ENCODE measurements at regions not wholly inside any gene's neighbourhood (a gene's known extent, or its start where the extent isn't known, plus 50 kb on each side); places are given as distances from the start of the nearest gene placed in this dataset.
"Not testable (repeated sequence)": the region's sequence is repeated elsewhere in the genome, so short reads cannot be mapped to it uniquely, and the experiment has no call there.

- no peak for TF ChIP-seq CTCF (IDR thresholded peaks at IDR 0.05)
- TF ChIP-seq POLR2A (IDR thresholded peaks at IDR 0.05), result no peak
- H3K27ac ChIP-seq, result no peak overlapping the region
- 59 to 88% methylated on average over 1 to 2 of the region's 2 CpGs for WGBS, 2 donors
- DNase-seq, result no peak
- no peaks in the 10 kb centered on the region for H3K27me3 ChIP-seq
- H3K9me3 ChIP-seq, result no peaks in the 10 kb centered on the region
- H3K36me3 ChIP-seq, result no peaks in the 10 kb centered on the region
- no peak overlapping the region for H3K4me3 ChIP-seq (replicated peaks in 1 of 3)
- intact Hi-C loops (cut with DNase I), result no loop called here
- H3K4me1 ChIP-seq, result no peaks in the 10 kb centered on the region
Observed at GRCh38 chrX:78571849-78572248, 87.3 kb downstream of the RTL3 start.

- Histone ChIP-seq H3K27ac (no peak overlapping the region), H3K4me1 (no peaks in the 10 kb centered on the region), H3K4me3 (replicated peaks in 1 of 3) (no peak overlapping the region), H3K9me3 (no peaks in the 10 kb centered on the region), H3K36me3 (no peaks in the 10 kb centered on the region), H3K27me3 (no peaks in the 10 kb centered on the region)
- TF ChIP-seq CTCF (IDR thresholded peaks at IDR 0.05), result peak in 4 of 6 experiments; percentile 11 to 56 (median 44)
- no peak for TF ChIP-seq POLR2A (IDR thresholded peaks at IDR 0.05)
- 49 to 52% methylated on average over 3 of the region's 3 CpGs for WGBS, 2 donors
- no peak for DNase-seq
- intact Hi-C loops (cut with DNase I), result loop anchor here (10.0 kb wide), 1 partner anchor 529 kb away; no protein-coding TSS in a partner anchor
Observed at GRCh38 chrX:78555401-78555980, 103.6 kb downstream of the RTL3 start.

- H3K4me1 ChIP-seq; H3K27ac ChIP-seq; H3K9me3 ChIP-seq; DNase-seq; H3K4me3 ChIP-seq (replicated peaks in 1 of 3); H3K36me3 ChIP-seq; H3K27me3 ChIP-seq: not testable (repeated sequence)
- WGBS, 2 donors, result 82 to 83% methylated on average over 1 of the region's 1 CpG
- intact Hi-C loops (cut with DNase I), result loop anchor here (10.0 kb wide), 1 partner anchor 532 kb away; no protein-coding TSS in a partner anchor
Observed at GRCh38 chrX:78552628-78553027, 106.5 kb downstream of the RTL3 start.

GRCh38 chrX:78548012-78548411 is 111.1 kb downstream of the RTL3 start:
- no peak for TF ChIP-seq CTCF (IDR thresholded peaks at IDR 0.05)
- no peaks in the 10 kb centered on the region for H3K36me3 ChIP-seq
- no peak overlapping the region for H3K4me3 ChIP-seq (replicated peaks in 1 of 3)
- no peaks in the 10 kb centered on the region for H3K9me3 ChIP-seq
- no peak for DNase-seq
- intact Hi-C loops (cut with DNase I), result no loop called here
- no peak overlapping the region for H3K27ac ChIP-seq
- no peaks in the 10 kb centered on the region for H3K27me3 ChIP-seq
- WGBS, 2 donors, result 60 to 66% methylated on average over 2 of the region's 2 CpGs
- no peaks in the 10 kb centered on the region for H3K4me1 ChIP-seq

GRCh38 chrX:78545233-78545632 is 113.9 kb downstream of the RTL3 start:
- Histone ChIP-seq H3K36me3 (no peaks in the 10 kb centered on the region), H3K4me3 (replicated peaks in 1 of 3) (no peak overlapping the region), H3K27ac (no peak overlapping the region), H3K27me3 (no peaks in the 10 kb centered on the region), H3K4me1 (no peaks in the 10 kb centered on the region), H3K9me3 (no peaks in the 10 kb centered on the region)
- TF ChIP-seq CTCF (IDR thresholded peaks at IDR 0.05) (no peak), POLR2A (IDR thresholded peaks at IDR 0.05) (no peak)
- intact Hi-C loops (cut with DNase I), result no loop called here
- no peak for DNase-seq

- Histone ChIP-seq H3K4me3 (replicated peaks in 1 of 3) (no peak overlapping the region), H3K9me3 (no peaks in the 10 kb centered on the region), H3K27ac (no peak overlapping the region), H3K36me3 (no peaks in the 10 kb centered on the region), H3K4me1 (no peaks in the 10 kb centered on the region), H3K27me3 (no peaks in the 10 kb centered on the region)
- intact Hi-C loops (cut with DNase I), result no loop called here
- WGBS, 2 donors, result 100% methylated on average over 1 of the region's 1 CpG
- no peak for DNase-seq
- TF ChIP-seq CTCF (IDR thresholded peaks at IDR 0.05) (no peak), POLR2A (IDR thresholded peaks at IDR 0.05) (no peak)
Observed at GRCh38 chrX:78543281-78543680, 115.8 kb downstream of the RTL3 start.

Data from thyroid gland (tissue), 4 donors.